ENCODE measurements at regions not wholly inside any gene's neighbourhood (a gene's known extent, or its start where the extent isn't known, plus 50 kb on each side); places are given as distances from the start of the nearest gene placed in this dataset.

DNA sequence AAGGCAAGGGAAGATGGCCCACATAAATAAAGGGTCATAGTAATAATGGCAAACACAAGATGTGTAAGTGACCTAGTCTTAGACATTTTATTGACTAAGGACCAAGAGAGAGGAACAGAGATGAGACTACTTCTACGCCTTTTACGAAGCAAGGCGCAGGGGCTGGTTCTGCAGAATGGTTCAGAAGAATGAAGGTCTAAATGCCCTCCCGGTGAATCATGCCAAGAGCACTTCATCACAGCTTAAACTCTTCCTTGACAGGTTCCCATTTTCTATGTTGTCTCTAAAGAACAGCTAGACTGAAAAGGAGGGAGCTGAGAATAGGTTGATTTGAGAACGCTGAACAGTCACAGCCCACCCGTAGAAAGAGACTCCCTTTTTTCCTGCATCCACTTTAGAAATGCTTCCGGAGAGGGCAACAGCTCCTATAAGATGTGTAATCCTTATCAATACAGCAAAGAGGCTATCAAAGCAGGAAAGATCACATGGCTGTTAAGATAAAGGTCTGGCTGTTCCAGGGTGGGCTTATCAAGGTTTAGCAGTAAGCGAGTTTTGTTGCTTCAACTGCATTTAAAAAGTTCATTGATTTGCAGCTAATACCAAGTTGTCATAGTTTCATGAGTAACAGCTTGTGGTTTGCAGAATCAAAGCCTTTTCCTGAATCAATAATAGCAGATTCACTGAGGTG, 93.4 kb upstream of the AUTS2 start:
- TF ChIP-seq MAFK (IDR thresholded peaks at IDR 0.05; ENCODE audit: low read depth, low read length) (no peak), RFX5 (IDR thresholded peaks at IDR 0.05; ENCODE audit: low read depth, low read length) (no peak), MAZ (IDR thresholded peaks at IDR 0.05; ENCODE audit: borderline replicate concordance, low read depth, low read length) (no peak), RAD21 (IDR thresholded peaks at IDR 0.05; ENCODE audit: low read length) (no peak), CEBPB (IDR thresholded peaks at IDR 0.05; ENCODE audit: low read depth, low read length) (no peak), SMC3 (IDR thresholded peaks at IDR 0.05; ENCODE audit: low read depth, low read length) (no peak), POLR2A (IDR thresholded peaks at IDR 0.05; ENCODE audit: low read depth, low read length) (no peak), NFE2L2 (IDR thresholded peaks at IDR 0.05; ENCODE audit: low read depth, low read length) (no peak), FOS (IDR thresholded peaks at IDR 0.05; ENCODE audit: low read depth, low read length) (no peak), BHLHE40 (IDR thresholded peaks at IDR 0.05; ENCODE audit: low read depth, low read length) (no peak), CHD1 (IDR thresholded peaks at IDR 0.05; ENCODE audit: low read depth, low read length) (no peak), MXI1 (IDR thresholded peaks at IDR 0.05; ENCODE audit: borderline replicate concordance, low read depth, low read length) (no peak), RCOR1 (IDR thresholded peaks at IDR 0.05; ENCODE audit: insufficient replicate concordance, low read length) (no peak)
- TF ChIP-seq, protein P1, sequence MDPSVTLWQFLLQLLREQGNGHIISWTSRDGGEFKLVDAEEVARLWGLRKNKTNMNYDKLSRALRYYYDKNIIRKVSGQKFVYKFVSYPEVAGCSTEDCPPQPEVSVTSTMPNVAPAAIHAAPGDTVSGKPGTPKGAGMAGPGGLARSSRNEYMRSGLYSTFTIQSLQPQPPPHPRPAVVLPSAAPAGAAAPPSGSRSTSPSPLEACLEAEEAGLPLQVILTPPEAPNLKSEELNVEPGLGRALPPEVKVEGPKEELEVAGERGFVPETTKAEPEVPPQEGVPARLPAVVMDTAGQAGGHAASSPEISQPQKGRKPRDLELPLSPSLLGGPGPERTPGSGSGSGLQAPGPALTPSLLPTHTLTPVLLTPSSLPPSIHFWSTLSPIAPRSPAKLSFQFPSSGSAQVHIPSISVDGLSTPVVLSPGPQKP (IDR thresholded peaks at IDR 0.05; ENCODE audit: borderline replicate concordance, low read depth, low read length), result no peak
- TF ChIP-seq, protein P2, sequence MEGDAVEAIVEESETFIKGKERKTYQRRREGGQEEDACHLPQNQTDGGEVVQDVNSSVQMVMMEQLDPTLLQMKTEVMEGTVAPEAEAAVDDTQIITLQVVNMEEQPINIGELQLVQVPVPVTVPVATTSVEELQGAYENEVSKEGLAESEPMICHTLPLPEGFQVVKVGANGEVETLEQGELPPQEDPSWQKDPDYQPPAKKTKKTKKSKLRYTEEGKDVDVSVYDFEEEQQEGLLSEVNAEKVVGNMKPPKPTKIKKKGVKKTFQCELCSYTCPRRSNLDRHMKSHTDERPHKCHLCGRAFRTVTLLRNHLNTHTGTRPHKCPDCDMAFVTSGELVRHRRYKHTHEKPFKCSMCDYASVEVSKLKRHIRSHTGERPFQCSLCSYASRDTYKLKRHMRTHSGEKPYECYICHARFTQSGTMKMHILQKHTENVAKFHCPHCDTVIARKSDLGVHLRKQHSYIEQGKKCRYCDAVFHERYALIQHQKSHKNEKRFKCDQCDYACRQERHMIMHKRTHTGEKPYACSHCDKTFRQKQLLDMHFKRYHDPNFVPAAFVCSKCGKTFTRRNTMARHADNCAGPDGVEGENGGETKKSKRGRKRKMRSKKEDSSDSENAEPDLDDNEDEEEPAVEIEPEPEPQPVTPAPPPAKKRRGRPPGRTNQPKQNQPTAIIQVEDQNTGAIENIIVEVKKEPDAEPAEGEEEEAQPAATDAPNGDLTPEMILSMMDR (conservative IDR thresholded peaks at IDR 0.05; ENCODE audit: low read depth, low read length), result no peak
- TF ChIP-seq, protein P3, sequence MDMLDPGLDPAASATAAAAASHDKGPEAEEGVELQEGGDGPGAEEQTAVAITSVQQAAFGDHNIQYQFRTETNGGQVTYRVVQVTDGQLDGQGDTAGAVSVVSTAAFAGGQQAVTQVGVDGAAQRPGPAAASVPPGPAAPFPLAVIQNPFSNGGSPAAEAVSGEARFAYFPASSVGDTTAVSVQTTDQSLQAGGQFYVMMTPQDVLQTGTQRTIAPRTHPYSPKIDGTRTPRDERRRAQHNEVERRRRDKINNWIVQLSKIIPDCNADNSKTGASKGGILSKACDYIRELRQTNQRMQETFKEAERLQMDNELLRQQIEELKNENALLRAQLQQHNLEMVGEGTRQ (IDR thresholded peaks at IDR 0.05; ENCODE audit: low read depth, low read length), result no peak
- intact Hi-C loops (cut with micrococcal nuclease), result no loop called here

More for the DNA sequence above, 93.4 kb upstream of the AUTS2 start:
- no peak for DNase-seq
- Histone ChIP-seq H3K27me3 (ENCODE audit: control insufficient read depth, insufficient read depth, low read length) (no peaks in the 10 kb centered on the region), H2AK5ac (ENCODE audit: low read depth, low read length) (no peak overlapping the region), H3K4me3 (ENCODE audit: insufficient read depth, low read depth, low read length) (no peak overlapping the region), H3K18ac (ENCODE audit: low read depth, low read length) (no peak overlapping the region), H2BK120ac (ENCODE audit: low read depth, low read length) (no peak overlapping the region), H3K4ac (ENCODE audit: low read depth, low read length) (no peak overlapping the region), H3K27ac (ENCODE audit: insufficient read depth, low read length) (no peak overlapping the region), H3K79me1 (ENCODE audit: low read depth in 1 of 2, low read length in 2 of 2) (no peaks in the 10 kb centered on the region), H3K4me2 (ENCODE audit: low read depth, low read length) (no peak overlapping the region), H4K5ac (ENCODE audit: low read depth, low read length) (no peak overlapping the region), H2AFZ (replicated peaks; ENCODE audit: low read length, poor library complexity) (no peak overlapping the region), H4K20me1 (ENCODE audit: insufficient read depth, low read length) (no peaks in the 10 kb centered on the region), H3K36me3 (ENCODE audit: control insufficient read depth, insufficient read depth, low read length) (no peaks in the 10 kb centered on the region), H3K4me1 (ENCODE audit: control insufficient read depth, insufficient read depth, low read length) (no peaks in the 10 kb centered on the region), H3K9me3 (ENCODE audit: control insufficient read depth, insufficient read depth, low read length) (peaks cover 4% of the 10 kb centered on the region; the same call in 1 of the 2 replicates), H3K9ac (ENCODE audit: low read depth, low read length) (no peak overlapping the region), H4K91ac (ENCODE audit: insufficient read depth, low read depth, low read length) (no peak overlapping the region), H2BK20ac (ENCODE audit: low read depth, low read length) (no peak overlapping the region), H3K56ac (ENCODE audit: extremely low read depth, insufficient read depth, low read length) (no peak overlapping the region), H4K8ac (ENCODE audit: low read depth in 2 of 2, low read length in 2 of 2) (no peak overlapping the region), H3K14ac (replicated peaks; ENCODE audit: low read depth, low read length) (no peak overlapping the region), H3K9me1 (ENCODE audit: insufficient read depth, low read length) (no peaks in the 10 kb centered on the region), H3K23ac (ENCODE audit: low read depth, low read length) (no peak overlapping the region), H2AK9ac (replicated peaks; ENCODE audit: low read depth, low read length, poor library complexity) (no peak overlapping the region), H2BK5ac (ENCODE audit: low read depth, low read length, poor library complexity, severe bottlenecking) (no peak overlapping the region), H2BK15ac (ENCODE audit: low read depth, low read length) (no peak overlapping the region)
- no TSS peak for BruUV-seq (replicated peaks)
- no CpG with 5 or more reads among the region's 8 CpGs for WGBS, 2 experiments (ENCODE audit: extremely low coverage in 2 of 2, insufficient read length in 1 of 2)
- dilution Hi-C loops (cut with HindIII; ENCODE audit: low sequenced_read_pairs, unreplicated experiment) (no loop called here), in situ Hi-C loops (cut with MboI; ENCODE audit: low sequenced_read_pairs) (no loop called here)
- ChIA-PET CTCF (interaction anchor here (0.7 kb wide), 1 partner anchor 588 kb away, joined by 3 read pairs; no protein-coding TSS in a partner anchor), POLR2A (ENCODE audit: unreplicated experiment) (no interaction called here)
- no peak for ATAC-seq (ENCODE audit: low read depth)

Measured in IMR-90 (cell line).